ENCODE measurements at regions not wholly inside any gene's neighbourhood (a gene's known extent, or its start where the extent isn't known, plus 50 kb on each side); places are given as distances from the start of the nearest gene placed in this dataset.

GRCh38 chr1:47656719-47657685, 219.2 kb downstream of the FOXD2 start:
- no peaks in the 10 kb centered on the region for H3K23me2 ChIP-seq (ENCODE audit: insufficient read length, low read depth, low read length, poor library complexity, severe bottlenecking)
- no peak overlapping the region for H3K4me2 ChIP-seq (ENCODE audit: insufficient read depth, insufficient read length, low read length)
- no peaks in the 10 kb centered on the region for H3K9me3 ChIP-seq (ENCODE audit: control insufficient read depth, low read depth, low read length)
- no peaks in the 10 kb centered on the region for H4K20me1 ChIP-seq (ENCODE audit: control insufficient read depth, insufficient read depth, insufficient read length)
- Mint-ChIP-seq H3K4me3 (no peak overlapping the region), H3K27ac (no peak overlapping the region; a peak in 1 of 7 replicates), H3K9me3 (no peaks in the 10 kb centered on the region), H3K36me3 (ENCODE audit: insufficient read depth in 1 of 3, low read depth in 3 of 3) (no peaks in the 10 kb centered on the region), H3K27me3 (ENCODE audit: low read depth) (peaks cover 70% of the 10 kb centered on the region), H3K4me1 (0 out of 4 replicates have a peak, but pooled peaks cover 0 to 4% of the 10 kb centered on the region in 2 experiments)
- no peak overlapping the region for H4K91ac ChIP-seq (ENCODE audit: insufficient read length, low read depth, low read length)
- H3K79me1 ChIP-seq (ENCODE audit: insufficient read depth, low read depth, low read length, poor library complexity, severe bottlenecking): no peaks in the 10 kb centered on the region
- no peak overlapping the region for H3K23ac ChIP-seq (ENCODE audit: insufficient read length, low read depth, low read length)
- no peaks in the 10 kb centered on the region; the same call in 1 of the 2 replicates for H3K27me3 ChIP-seq (ENCODE audit: insufficient read depth, low read length)
- no peak for TF ChIP-seq CTCF (conservative IDR thresholded peaks at IDR 0.05)
- no peak overlapping the region for H4K5ac ChIP-seq (ENCODE audit: insufficient read length, low read depth, low read length)
- WGBS (ENCODE audit: extremely low coverage, insufficient read length, low lambda C conversion rate): no CpG with 5 or more reads among the region's 18 CpGs
- H3K56ac ChIP-seq (ENCODE audit: insufficient read length, low read depth, low read length): no peak overlapping the region
- no peak overlapping the region for H2BK5ac ChIP-seq (ENCODE audit: insufficient read length, low read length)
- peak; percentile 12 for DNase-seq
- H3K27ac ChIP-seq (ENCODE audit: insufficient read length, low read depth, low read length): no peak overlapping the region
- no peak overlapping the region for H2BK15ac ChIP-seq (ENCODE audit: low read depth, low read length)
- no peak overlapping the region for H2AFZ ChIP-seq (ENCODE audit: low read length)
- no peak overlapping the region for H2BK20ac ChIP-seq (ENCODE audit: low read depth, low read length, poor library complexity, severe bottlenecking)
- no peak overlapping the region for H3K14ac ChIP-seq (ENCODE audit: insufficient read depth, low read length)
- H3K79me2 ChIP-seq (ENCODE audit: insufficient read depth, low read length): no peaks in the 10 kb centered on the region
- H2BK12ac ChIP-seq (ENCODE audit: insufficient read length, low read depth, low read length): no peak overlapping the region
- H3K18ac ChIP-seq (ENCODE audit: insufficient read length, low read depth, low read length): no peak overlapping the region
- no peak overlapping the region for H3T11ph ChIP-seq (ENCODE audit: low read length)
- H2AK5ac ChIP-seq (ENCODE audit: insufficient read length, low read length): no peak overlapping the region
- no peak overlapping the region for H3K9ac ChIP-seq (ENCODE audit: extremely low read depth, insufficient read length, low read length)
- H3K4ac ChIP-seq (ENCODE audit: low read depth, low read length): no peak overlapping the region
- H3K4me1 ChIP-seq (ENCODE audit: insufficient read depth, low read length): 0 out of 2 replicates have a peak, but pooled peaks cover 2% of the 10 kb centered on the region
- H2BK120ac ChIP-seq (ENCODE audit: low read depth, low read length, poor library complexity, severe bottlenecking): no peak overlapping the region
- H4K8ac ChIP-seq (replicated peaks; ENCODE audit: insufficient read length, low read depth, low read length): no peak overlapping the region

Measured in H9 (cell line).